22Rv1 (cell line): ENCODE measurements at regions not wholly inside any gene's neighbourhood (a gene's known extent, or its start where the extent isn't known, plus 50 kb on each side); places are given as distances from the start of the nearest gene placed in this dataset.

Experiments
- CTCF ChIP-seq: fragments of 450-650 bp; IDR thresholded peaks from 2 replicates; pipeline ENCODE4 v1.5.1; 2017; ENCODE audit warnings: mild to moderate bottlenecking
- ZFX ChIP-seq: fragments of 450-650 bp; IDR thresholded peaks from 2 replicates; pipeline ENCODE4 v1.6.1; 2017; ENCODE audit warnings: antibody characterized with exemption, borderline replicate concordance

GRCh38 chr3:124276133-124276532 lies 284.2 kb upstream of the ROPN1 start:
- no peak for TF ChIP-seq CTCF
- no peak for TF ChIP-seq ZFX
